GM21786 (cell line): ENCODE measurements at regions not wholly inside any gene's neighbourhood (a gene's known extent, or its start where the extent isn't known, plus 50 kb on each side); places are given as distances from the start of the nearest gene placed in this dataset.

Experiments
- ATAC-seq: cut with Tn5 transposase; IDR thresholded peaks from one replicate; pipeline ENCODE4 v1.9.1; 2021; ENCODE audit not compliant: unreplicated experiment

GRCh38 chr11:13868710-13869397, 93.7 kb upstream of the SPON1 start:
- ATAC-seq = no peak

GRCh38 chr11:13869398-13869886, 93.1 kb upstream of the SPON1 start:
- no peak for ATAC-seq

- no peak for ATAC-seq
Measured at GRCh38 chr11:13874597-13874996, 87.9 kb upstream of the SPON1 start.

GRCh38 chr11:13875643-13876042, 86.9 kb upstream of the SPON1 start:
- ATAC-seq = no peak

- no peak for ATAC-seq
Measured at GRCh38 chr11:13876423-13876822, 86.1 kb upstream of the SPON1 start.

- no peak for ATAC-seq
Measured at GRCh38 chr11:13878077-13878476, 84.4 kb upstream of the SPON1 start.

- ATAC-seq = no peak
Measured at GRCh38 chr11:13880634-13881033, 81.9 kb upstream of the SPON1 start.

- ATAC-seq = no peak
Measured at GRCh38 chr11:13881226-13881905, 81.2 kb upstream of the SPON1 start.

- peak; percentile 66 for ATAC-seq
Measured at GRCh38 chr11:13883042-13883441, 79.5 kb upstream of the SPON1 start.

- ATAC-seq = no peak
Measured at GRCh38 chr11:13883589-13883988, 78.9 kb upstream of the SPON1 start.

- ATAC-seq = no peak
Measured at GRCh38 chr11:13884158-13884799, 78.2 kb upstream of the SPON1 start.

GRCh38 chr11:13885083-13885482, 77.4 kb upstream of the SPON1 start:
- ATAC-seq = no peak

GRCh38 chr11:13889552-13890249, 72.8 kb upstream of the SPON1 start:
- ATAC-seq = no peak

- ATAC-seq = no peak
Measured at GRCh38 chr11:13891911-13892310, 70.6 kb upstream of the SPON1 start.

GRCh38 chr11:13896175-13896980, 66.1 kb upstream of the SPON1 start:
- no peak for ATAC-seq

GRCh38 chr11:13896981-13897353, 65.6 kb upstream of the SPON1 start:
- no peak for ATAC-seq

- ATAC-seq = no peak
Measured at GRCh38 chr11:13897646-13898276, 64.8 kb upstream of the SPON1 start.

- no peak for ATAC-seq
Measured at GRCh38 chr11:13899603-13900002, 62.9 kb upstream of the SPON1 start.

GRCh38 chr11:13902523-13902922, 60.0 kb upstream of the SPON1 start:
- no peak for ATAC-seq

- no peak for ATAC-seq
Measured at GRCh38 chr11:13905137-13905781, 57.3 kb upstream of the SPON1 start.
